Neural progenitor cell (in vitro differentiated cells): ENCODE measurements at regions not wholly inside any gene's neighbourhood (a gene's known extent, or its start where the extent isn't known, plus 50 kb on each side); places are given as distances from the start of the nearest gene placed in this dataset.

Source experiments
- CTCF ChIP-seq: fragments of 200-600 bp; sonication (generic); IDR thresholded peaks from 2 replicates; pipeline ENCODE4 v1.5.1; 2017; ENCODE audit warnings: antibody characterized with exemption, mild to moderate bottlenecking
- EZH2 ChIP-seq: fragments of 200-600 bp; sonication (generic); IDR thresholded peaks from 2 replicates; pipeline ENCODE4 v1.6.1; 2017; ENCODE audit warnings: antibody characterized with exemption, mild to moderate bottlenecking, moderate library complexity
- EZH2phosphoT487 ChIP-seq: fragments of 200-600 bp; sonication (generic); IDR thresholded peaks from 2 replicates; pipeline ENCODE4 v1.6.1; 2017; ENCODE audit warnings: antibody characterized with exemption

- TF ChIP-seq CTCF: no peak
- no peak for TF ChIP-seq EZH2
- no peak for TF ChIP-seq EZH2phosphoT487
Measured at GRCh38 chr4:64767547-64767946, 358.3 kb upstream of the TECRL start.
